NCI-H1092 (cell line): ENCODE measurements at regions not wholly inside any gene's neighbourhood (a gene's known extent, or its start where the extent isn't known, plus 50 kb on each side); places are given as distances from the start of the nearest gene placed in this dataset.
"Not testable (repeated sequence)": the region's sequence is repeated elsewhere in the genome, so short reads cannot be mapped to it uniquely, and the experiment has no call there.

Experiments used
- DNase-seq: peaks from one replicate; lab custom pipeline; 2025; lab: John Stamatoyannopoulos, UW

DNA sequence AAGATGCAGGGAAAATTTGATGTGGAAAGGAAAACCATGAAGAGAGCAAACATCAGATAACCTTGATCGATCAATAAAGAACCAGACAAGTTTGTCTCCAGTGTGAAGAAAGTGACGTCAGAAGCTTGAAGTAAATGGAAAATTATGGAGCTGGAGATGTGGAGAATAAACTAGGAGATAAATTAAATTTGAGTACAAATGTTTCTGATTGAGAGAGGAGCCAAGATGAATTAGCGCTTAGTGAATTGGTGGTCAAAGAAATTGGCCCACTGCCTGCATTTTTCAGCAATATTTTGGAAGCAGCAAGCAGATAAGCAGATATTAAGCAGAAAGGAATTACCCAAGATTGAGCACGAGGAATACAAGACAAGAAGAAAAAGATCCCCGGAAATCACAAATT, 567.3 kb upstream of the ZNF385D start:
- DNase-seq = no peak

GRCh38 chr3:22319446-22319845, 568.4 kb upstream of the ZNF385D start:
- DNase-seq = no peak

DNA sequence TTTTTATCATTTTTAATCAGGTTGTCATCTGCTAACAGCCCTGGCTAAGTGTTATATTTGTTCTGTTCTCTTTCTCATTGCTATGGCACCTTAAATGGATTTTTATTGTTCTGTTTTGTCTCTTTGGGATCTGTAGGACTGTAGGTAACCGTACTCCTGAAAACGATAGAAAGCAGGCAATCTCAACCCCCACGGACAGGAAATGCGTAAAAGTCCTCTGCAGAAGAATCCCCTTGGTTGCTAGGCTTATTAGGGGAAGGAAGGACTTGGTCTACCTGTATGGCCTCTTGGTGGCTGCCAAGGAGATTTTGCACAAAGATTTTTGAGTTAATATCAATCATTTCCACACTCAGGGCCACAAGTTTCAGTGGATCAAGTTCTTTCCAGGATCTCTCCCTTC, 571.9 kb upstream of the ZNF385D start:
- DNase-seq = no peak

GRCh38 chr3:22326305-22326704, 575.3 kb upstream of the ZNF385D start:
- no peak for DNase-seq

GRCh38 chr3:22334996-22335395, 584.0 kb upstream of the ZNF385D start:
- no peak for DNase-seq

GRCh38 chr3:22349215-22349851, 598.3 kb upstream of the ZNF385D start:
- DNase-seq = no peak

DNA sequence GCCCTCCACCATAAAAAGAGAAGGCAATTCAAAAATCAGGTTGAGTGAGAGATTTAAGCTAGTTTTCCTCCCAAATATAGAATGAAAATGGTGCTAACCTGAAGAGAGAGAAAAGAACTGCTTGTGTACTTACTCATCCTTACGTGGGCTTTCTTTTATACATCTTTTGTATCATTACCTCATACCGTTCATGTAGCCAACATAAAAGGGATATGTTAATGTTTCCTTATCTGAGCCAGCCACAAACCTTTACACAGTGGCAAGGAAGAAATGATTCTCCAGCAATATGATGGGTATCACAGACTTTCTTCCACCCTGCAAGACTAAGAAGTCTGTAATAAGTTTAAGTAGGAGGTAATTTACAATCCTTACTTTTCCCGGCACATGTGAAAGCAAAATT, 600.8 kb upstream of the ZNF385D start:
- no peak for DNase-seq

DNA sequence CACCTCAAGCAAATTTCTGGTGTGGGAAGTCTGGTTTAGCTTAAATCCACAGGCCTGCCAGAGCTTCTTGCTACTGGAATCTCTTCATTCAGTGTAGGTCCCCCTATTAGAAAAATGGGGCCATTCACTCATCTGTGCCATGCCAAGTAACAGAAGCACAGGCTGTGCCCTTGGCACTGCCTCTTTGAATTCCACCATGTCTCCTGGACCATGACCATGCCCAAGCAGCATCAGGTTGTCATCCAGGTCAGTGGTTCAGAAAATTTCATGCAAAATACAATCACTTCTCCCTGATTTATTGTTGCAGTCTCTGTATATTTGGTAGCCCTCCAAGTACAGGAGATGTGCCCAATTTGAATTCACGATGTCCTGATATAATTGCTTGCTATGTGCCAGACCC, 602.1 kb upstream of the ZNF385D start:
- DNase-seq = no peak

- DNase-seq = no peak
Measured at GRCh38 chr3:22358334-22358733, 607.3 kb upstream of the ZNF385D start.

DNA sequence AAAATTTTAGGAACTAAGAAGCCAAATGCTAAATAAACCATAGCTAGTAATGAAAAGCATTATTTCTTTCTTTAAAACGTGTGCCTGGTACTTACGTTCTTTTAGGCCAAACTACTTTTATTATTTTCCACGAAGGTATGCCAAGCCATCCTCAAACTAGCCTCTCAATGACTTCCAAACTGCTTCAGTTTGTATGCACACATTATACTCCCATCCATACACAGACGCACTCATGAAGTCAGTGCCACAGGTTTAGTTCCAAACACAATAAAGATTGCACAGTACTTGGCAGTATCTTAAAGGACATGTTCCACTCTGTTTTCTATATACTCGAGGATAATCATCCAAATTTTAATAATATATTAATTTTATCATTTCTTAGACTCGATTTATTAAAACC, 609.2 kb upstream of the ZNF385D start:
- DNase-seq = no peak

GRCh38 chr3:22360970-22361369, 610.0 kb upstream of the ZNF385D start:
- no peak for DNase-seq

DNA sequence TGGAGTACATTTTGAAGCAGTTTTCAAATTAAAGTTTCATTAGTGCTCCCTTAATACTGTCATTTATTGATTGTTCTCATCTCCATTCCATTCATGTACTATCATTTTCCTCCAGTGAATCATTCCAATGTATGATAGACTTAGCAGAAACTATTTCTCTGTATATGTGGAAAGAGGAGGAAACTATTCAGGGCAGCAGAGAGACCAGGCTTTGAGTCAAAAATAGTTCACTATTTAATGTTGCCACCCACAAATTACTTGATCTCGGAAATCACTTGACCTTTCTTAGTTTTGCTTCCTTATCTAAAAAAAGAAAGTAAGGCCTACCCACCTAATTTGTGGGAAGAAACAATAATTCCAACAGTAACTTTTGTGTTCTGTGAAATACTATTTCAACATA, 610.5 kb upstream of the ZNF385D start:
- no peak for DNase-seq

DNA sequence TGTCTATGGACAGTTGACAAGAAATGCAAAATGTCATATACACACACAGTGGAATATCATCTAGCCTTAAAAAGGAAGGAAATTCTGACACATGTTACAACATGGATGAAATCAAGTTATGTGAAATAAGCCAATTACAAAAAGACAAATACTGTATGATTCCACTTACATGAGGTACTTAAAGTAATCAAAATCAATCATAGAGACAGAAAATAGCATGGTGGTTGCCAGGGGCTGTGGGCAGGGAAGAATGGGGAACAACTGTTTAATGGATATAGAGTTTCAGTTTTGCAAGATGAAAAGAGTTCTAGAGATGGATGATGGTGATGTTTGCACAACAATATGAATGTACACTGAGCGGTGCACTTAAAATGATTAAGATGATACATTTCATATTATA, 613.8 kb upstream of the ZNF385D start:
- DNase-seq = no peak

GRCh38 chr3:22366781-22367180, 615.8 kb upstream of the ZNF385D start:
- no peak for DNase-seq

- DNase-seq = no peak
Measured at GRCh38 chr3:22371036-22371435, 620.0 kb upstream of the ZNF385D start.

DNA sequence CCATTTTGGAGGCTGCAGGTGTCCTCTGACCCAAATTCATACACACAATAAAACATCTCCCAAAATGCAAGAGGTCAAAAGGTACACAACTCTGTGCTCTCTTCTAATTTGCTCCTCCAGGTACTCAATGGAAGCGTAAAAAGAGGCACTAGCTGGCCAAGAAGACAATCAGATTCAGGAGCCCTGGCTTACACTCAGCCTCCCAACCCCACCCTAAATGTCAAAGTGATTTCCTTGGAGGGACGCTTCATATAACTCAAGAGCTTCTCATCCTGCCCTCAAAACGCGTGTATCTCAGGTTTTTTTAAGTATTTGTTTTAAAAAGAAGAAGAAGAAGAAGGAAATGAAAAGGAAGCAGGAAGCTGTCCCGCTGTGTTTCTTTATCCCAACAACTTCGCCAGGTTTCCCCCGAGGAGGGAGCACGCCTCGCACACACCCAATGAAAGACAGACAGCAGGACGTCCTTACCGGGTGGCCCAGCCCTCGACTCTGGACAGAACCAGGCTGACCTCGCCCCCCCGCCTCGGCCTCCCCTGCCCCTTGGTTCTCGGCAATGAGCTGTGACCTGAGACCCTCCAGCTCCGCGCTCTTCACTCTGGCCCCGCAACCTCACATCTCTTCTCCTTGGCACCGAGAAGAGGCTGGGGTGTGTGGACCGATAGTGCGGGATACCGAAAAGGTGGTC, 620.7 kb upstream of the ZNF385D start:
- no peak for DNase-seq

DNA sequence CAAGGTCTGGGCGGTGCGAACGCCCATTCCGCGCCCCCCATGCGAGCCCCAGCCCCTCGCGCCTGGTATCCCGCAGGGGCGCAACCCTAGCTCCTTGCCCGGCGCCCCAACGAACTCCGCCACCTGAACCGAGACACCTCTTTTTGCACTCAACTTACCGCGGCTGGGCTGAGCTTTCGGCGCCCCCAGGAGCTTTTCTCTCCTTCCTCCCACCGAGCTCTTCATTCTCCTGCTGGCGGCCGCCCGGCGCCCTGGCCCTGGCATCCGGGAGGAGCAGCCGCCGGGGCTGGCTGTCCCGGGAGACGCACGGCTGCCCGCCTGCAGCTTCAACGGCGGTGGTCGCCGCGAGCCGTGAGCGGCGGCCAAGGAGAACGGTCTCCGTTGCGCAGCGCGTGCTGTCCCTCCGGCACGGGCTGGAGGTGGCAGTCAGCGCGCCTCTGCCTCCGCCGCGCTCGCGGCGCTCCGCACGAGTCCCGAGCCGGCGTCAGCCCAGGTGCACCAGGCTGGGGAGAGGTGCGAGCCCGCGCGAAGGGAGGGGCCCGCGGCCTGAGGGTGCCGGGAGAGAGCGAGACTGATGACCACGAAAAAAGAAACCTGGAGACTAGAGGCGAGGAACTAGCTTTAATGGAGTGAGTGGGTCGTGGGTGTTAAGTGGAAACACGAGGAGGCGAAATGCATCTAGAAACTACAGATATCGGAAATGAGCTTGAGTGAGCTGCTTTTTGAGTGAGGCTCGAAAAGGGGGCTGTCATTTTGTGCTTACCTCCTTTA, 621.5 kb upstream of the ZNF385D start:
- no peak for DNase-seq

GRCh38 chr3:22373182-22373581, 622.2 kb upstream of the ZNF385D start:
- no peak for DNase-seq

- no peak for DNase-seq
Measured at GRCh38 chr3:22373827-22374226, 622.8 kb upstream of the ZNF385D start.

GRCh38 chr3:22377421-22377820, 626.4 kb upstream of the ZNF385D start:
- no peak for DNase-seq

GRCh38 chr3:22378869-22379268, 627.9 kb upstream of the ZNF385D start:
- no peak for DNase-seq

DNA sequence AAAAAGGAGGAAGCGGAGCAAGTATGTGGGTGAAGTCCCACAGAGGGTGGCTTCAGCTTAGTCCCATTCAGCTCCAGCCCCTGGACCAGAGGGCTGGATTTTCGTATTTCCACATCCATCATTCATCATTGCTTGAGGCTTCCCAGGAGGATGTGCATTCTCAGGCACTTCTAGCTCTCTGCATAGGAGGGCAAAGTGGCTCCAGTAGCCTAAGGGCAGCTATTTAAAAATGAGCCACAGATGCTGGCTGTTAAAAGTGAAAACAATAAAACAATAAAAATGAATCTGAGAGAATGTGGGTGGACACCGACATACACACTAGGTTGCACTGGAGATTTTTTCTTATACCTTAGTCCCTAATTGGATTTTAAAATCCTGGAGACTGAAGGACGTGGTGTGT, 629.2 kb upstream of the ZNF385D start:
- DNase-seq = no peak

GRCh38 chr3:22381564-22381963, 630.6 kb upstream of the ZNF385D start:
- DNase-seq = not testable (repeated sequence)
